Osteoblast (primary cell): ENCODE measurements at regions not wholly inside any gene's neighbourhood (a gene's known extent, or its start where the extent isn't known, plus 50 kb on each side); places are given as distances from the start of the nearest gene placed in this dataset.
A peak's percentile ranks its signal among the peaks of the same experiment; 100 is the strongest.

Experiments used
- DNase-seq: peaks from one replicate; pipeline ENCODE4 v3.0.0; 2011; ENCODE audit warnings: low spot score, mixed read lengths; ENCODE audit not compliant: insufficient read length; ENCODE audit errors: missing footprints
- H2AFZ ChIP-seq: 2 replicates; pipeline ENCODE4 v1.6.0; 2011; ENCODE audit warnings: mild to moderate bottlenecking, low read length
- H3K27ac ChIP-seq: 2 replicates; pipeline ENCODE4 v1.5.1; 2011; ENCODE audit warnings: mild to moderate bottlenecking, low read depth, low read length, moderate library complexity
- H3K27me3 ChIP-seq: 2 replicates; pipeline ENCODE4 v1.6.0; 2012; ENCODE audit warnings: mild to moderate bottlenecking, control low read depth, inconsistent platforms, low read length, moderate library complexity; ENCODE audit not compliant: insufficient read depth
- H3K36me3 ChIP-seq: 2 replicates; pipeline ENCODE4 v1.5.1; 2011; ENCODE audit warnings: mild to moderate bottlenecking, low read length, control low read depth, moderate library complexity; ENCODE audit not compliant: insufficient read depth
- H3K4me1 ChIP-seq: 2 replicates; pipeline ENCODE4 v1.5.1; 2011; ENCODE audit warnings: mild to moderate bottlenecking, low read length, control low read depth, moderate library complexity; ENCODE audit not compliant: insufficient read depth
- H3K4me2 ChIP-seq: 2 replicates; pipeline ENCODE4 v1.6.0; 2011; ENCODE audit warnings: mild to moderate bottlenecking, low read length; ENCODE audit not compliant: insufficient read depth
- H3K4me3 ChIP-seq: fragments of 200-600 bp; sonication (generic); 3 replicates; pipeline ENCODE4 v1.5.1; 2012; ENCODE audit warnings: mild to moderate bottlenecking, low read length, inconsistent platforms; ENCODE audit not compliant: insufficient read depth
- H3K79me2 ChIP-seq: 2 replicates; pipeline ENCODE4 v1.6.0; 2012; ENCODE audit warnings: mild to moderate bottlenecking, low read length, control low read depth, inconsistent platforms; ENCODE audit not compliant: insufficient read depth
- H3K9me3 ChIP-seq: 2 replicates; pipeline ENCODE4 v1.5.1; 2011; ENCODE audit warnings: low read depth, low read length, control low read depth
- H4K20me1 ChIP-seq: 2 replicates; pipeline ENCODE4 v1.6.0; 2012; ENCODE audit warnings: mild to moderate bottlenecking, low read length, control low read depth; ENCODE audit not compliant: insufficient read depth
- TF ChIP-seq, protein P1 (sequence below): IDR thresholded peaks from 2 replicates; pipeline ENCODE4 v1.5.1; 2011; ENCODE audit warnings: mild to moderate bottlenecking, low read depth, low read length, moderate library complexity; ENCODE audit errors: extremely low read depth

DNA sequence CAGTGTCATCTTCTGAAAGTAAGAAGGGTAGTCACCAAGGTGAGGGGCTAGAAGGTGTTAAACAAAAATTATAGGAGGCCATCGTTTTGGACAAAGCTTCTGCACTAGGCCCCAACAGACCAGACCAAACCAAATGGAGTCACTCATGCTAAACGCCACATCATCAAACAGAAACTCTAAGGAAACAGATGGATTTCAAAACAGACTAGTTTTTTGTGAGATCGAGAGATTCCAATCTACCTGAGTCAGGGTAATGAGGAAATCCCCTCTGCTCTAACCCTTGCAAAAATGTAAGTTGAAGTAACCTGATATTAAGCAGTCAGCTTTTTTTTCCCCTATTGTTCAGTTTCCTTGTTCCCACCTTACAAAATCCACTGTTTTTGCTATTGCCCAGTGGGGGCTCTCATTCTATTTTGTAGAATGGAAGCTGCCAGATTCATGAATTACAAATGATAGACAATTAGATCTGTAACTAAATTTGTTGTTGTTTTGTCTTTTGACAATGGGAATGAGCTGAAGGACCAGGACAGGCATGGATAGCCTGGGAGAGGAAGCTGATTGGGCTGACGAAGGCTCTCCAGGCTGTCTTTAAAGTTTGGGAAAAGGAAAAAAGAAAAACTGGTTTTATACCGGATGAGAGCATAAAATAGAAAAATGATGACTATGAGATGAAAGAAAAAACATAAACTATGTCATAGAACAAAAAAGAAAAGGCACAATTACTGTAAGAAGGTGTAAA lies 94.7 kb upstream of the ADAMTSL1 start:
- no peaks in the 10 kb centered on the region for H3K9me3 ChIP-seq
- H3K4me2 ChIP-seq, result no peak overlapping the region
- H3K27ac ChIP-seq, result peak overlapping the region; percentile 71
- H3K36me3 ChIP-seq, result no peaks in the 10 kb centered on the region
- peaks cover 22% of the 10 kb centered on the region for H3K4me1 ChIP-seq
- TF ChIP-seq, protein P1, sequence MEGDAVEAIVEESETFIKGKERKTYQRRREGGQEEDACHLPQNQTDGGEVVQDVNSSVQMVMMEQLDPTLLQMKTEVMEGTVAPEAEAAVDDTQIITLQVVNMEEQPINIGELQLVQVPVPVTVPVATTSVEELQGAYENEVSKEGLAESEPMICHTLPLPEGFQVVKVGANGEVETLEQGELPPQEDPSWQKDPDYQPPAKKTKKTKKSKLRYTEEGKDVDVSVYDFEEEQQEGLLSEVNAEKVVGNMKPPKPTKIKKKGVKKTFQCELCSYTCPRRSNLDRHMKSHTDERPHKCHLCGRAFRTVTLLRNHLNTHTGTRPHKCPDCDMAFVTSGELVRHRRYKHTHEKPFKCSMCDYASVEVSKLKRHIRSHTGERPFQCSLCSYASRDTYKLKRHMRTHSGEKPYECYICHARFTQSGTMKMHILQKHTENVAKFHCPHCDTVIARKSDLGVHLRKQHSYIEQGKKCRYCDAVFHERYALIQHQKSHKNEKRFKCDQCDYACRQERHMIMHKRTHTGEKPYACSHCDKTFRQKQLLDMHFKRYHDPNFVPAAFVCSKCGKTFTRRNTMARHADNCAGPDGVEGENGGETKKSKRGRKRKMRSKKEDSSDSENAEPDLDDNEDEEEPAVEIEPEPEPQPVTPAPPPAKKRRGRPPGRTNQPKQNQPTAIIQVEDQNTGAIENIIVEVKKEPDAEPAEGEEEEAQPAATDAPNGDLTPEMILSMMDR, result no peak
- H4K20me1 ChIP-seq, result no peaks in the 10 kb centered on the region
- peak overlapping the region; percentile 11 for H2AFZ ChIP-seq
- no peaks in the 10 kb centered on the region for H3K27me3 ChIP-seq
- peak; percentile 43 for DNase-seq
- no peaks in the 10 kb centered on the region for H3K79me2 ChIP-seq
- H3K4me3 ChIP-seq, result no peak overlapping the region

DNA sequence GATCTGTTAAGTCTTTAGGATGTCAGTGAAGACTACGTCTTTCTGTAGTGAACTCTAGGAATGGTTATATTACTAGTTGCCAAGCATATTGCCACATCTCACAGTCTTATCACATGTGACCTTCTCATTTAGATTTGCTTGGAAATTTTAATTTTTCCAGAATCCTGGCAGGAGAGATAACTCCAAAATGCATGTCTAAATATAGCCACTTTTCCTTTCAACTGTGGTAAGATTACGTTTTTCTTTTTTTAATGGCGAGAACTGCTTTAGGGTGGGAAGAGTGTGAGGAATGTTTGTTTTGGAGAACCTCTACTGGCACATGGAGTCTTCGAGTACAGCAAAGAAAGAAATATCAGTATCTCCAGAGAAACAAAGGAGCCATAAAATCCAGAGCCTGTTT lies 91.7 kb upstream of the ADAMTSL1 start:
- H4K20me1 ChIP-seq, result no peaks in the 10 kb centered on the region
- H3K9me3 ChIP-seq, result no peaks in the 10 kb centered on the region
- DNase-seq, result no peak
- H3K4me3 ChIP-seq, result no peak overlapping the region
- peaks cover 42% of the 10 kb centered on the region for H3K4me1 ChIP-seq
- TF ChIP-seq, protein P1, result no peak
- no peaks in the 10 kb centered on the region for H3K79me2 ChIP-seq
- peak overlapping the region; percentile 2 for H2AFZ ChIP-seq
- H3K4me2 ChIP-seq, result peak overlapping the region; percentile 32
- H3K27me3 ChIP-seq, result no peaks in the 10 kb centered on the region
- no peaks in the 10 kb centered on the region for H3K36me3 ChIP-seq
- H3K27ac ChIP-seq, result peak overlapping the region; percentile 23

DNA sequence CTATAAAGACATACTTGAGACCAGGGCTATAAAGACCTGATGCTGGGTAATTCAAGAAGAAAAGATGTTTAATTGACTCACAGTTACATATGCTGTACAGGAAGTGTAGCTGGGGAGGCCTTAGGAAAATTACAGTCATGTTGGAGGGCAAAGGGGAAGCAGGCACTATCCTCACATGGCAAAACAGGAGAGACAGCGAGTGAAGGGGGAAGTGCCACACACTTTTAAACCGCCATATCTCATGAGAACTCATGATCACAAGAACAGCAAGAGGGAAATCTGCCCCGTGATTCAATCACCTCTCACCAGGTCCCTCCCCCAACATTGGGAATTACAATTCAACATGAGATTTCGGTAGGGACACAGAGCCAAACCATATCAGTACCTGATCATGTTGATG lies 89.9 kb upstream of the ADAMTSL1 start:
- no peak for DNase-seq
- H3K27me3 ChIP-seq, result no peaks in the 10 kb centered on the region
- H3K27ac ChIP-seq, result no peak overlapping the region
- no peak overlapping the region for H3K4me2 ChIP-seq
- no peaks in the 10 kb centered on the region for H4K20me1 ChIP-seq
- H2AFZ ChIP-seq, result no peak overlapping the region
- H3K4me1 ChIP-seq, result peaks cover 34% of the 10 kb centered on the region
- no peaks in the 10 kb centered on the region for H3K79me2 ChIP-seq
- no peak overlapping the region for H3K4me3 ChIP-seq
- TF ChIP-seq, protein P1, result no peak
- no peaks in the 10 kb centered on the region for H3K36me3 ChIP-seq
- H3K9me3 ChIP-seq, result no peaks in the 10 kb centered on the region

DNA sequence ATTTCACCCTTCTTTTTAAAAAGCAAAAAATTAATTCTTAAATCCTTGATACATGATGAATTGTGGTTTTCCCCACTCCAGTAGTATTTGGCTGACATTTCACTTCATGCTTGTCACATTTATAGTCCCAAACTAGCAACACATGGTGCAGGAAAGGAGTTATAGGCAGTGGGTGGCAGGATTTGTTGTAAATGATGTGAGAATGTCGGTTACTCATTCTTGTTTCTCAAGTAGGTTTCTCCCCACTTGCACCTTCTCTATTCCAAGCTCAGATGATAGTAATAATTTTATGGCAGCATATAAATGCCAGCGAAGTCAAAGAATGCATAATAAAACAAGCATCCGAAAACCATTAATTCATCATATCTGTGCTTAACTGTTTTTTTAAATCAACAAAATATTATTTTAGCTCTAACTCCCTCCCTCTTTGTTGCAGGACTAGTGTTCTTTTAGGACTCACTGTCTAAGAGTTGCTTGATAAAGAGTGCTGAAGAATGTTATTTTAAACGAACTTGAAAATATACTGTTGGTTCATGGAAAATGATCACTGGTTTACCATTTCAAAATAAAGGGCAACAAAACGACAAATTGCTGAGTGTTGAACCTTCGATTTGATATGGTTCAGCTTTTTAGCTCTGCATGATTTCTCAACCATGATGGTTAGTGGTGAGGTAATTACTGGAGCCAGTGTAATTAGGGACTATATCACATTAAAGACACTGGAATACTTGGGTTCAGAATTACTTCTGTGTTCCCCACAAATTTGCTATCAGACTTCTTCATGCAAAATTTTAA lies 88.1 kb upstream of the ADAMTSL1 start:
- H3K27ac ChIP-seq, result peak overlapping the region; percentile 29
- no peaks in the 10 kb centered on the region for H3K9me3 ChIP-seq
- H2AFZ ChIP-seq, result peak overlapping the region; percentile 37
- TF ChIP-seq, protein P1, result no peak
- H3K4me2 ChIP-seq, result peak overlapping the region; percentile 64
- DNase-seq, result no peak
- peaks cover 31% of the 10 kb centered on the region for H3K4me1 ChIP-seq
- no peaks in the 10 kb centered on the region for H3K27me3 ChIP-seq
- H4K20me1 ChIP-seq, result no peaks in the 10 kb centered on the region
- H3K4me3 ChIP-seq, result peak overlapping the region; percentile 31
- H3K79me2 ChIP-seq, result no peaks in the 10 kb centered on the region
- H3K36me3 ChIP-seq, result no peaks in the 10 kb centered on the region
